ENCODE measurements at regions not wholly inside any gene's neighbourhood (a gene's known extent, or its start where the extent isn't known, plus 50 kb on each side); places are given as distances from the start of the nearest gene placed in this dataset.

DNA sequence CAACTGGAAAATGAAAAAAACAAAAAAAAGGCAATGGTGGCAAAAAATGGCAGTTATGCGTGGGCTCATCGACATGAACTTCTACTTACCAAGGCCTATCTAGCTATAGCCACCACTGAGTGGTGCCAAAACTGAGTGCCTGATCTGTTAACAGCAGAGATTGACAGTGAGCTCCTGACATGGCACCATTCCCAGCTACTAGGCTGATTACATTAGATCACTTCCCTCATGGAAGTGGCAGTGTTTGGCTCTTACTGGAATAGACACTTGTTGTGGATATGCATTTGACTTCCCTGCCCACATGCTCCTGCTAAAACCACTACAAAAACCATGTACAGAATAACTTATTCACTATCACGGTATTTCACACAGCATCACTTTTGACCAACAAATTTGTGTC is 216.1 kb upstream of the SGK1 start:
- TF ChIP-seq, protein P1, sequence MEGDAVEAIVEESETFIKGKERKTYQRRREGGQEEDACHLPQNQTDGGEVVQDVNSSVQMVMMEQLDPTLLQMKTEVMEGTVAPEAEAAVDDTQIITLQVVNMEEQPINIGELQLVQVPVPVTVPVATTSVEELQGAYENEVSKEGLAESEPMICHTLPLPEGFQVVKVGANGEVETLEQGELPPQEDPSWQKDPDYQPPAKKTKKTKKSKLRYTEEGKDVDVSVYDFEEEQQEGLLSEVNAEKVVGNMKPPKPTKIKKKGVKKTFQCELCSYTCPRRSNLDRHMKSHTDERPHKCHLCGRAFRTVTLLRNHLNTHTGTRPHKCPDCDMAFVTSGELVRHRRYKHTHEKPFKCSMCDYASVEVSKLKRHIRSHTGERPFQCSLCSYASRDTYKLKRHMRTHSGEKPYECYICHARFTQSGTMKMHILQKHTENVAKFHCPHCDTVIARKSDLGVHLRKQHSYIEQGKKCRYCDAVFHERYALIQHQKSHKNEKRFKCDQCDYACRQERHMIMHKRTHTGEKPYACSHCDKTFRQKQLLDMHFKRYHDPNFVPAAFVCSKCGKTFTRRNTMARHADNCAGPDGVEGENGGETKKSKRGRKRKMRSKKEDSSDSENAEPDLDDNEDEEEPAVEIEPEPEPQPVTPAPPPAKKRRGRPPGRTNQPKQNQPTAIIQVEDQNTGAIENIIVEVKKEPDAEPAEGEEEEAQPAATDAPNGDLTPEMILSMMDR (IDR thresholded peaks at IDR 0.05): no peak
- TF ChIP-seq POLR2A (IDR thresholded peaks at IDR 0.05): no peak

Measured in uterus (tissue), 2 donors.